ENCODE measurements at regions not wholly inside any gene's neighbourhood (a gene's known extent, or its start where the extent isn't known, plus 50 kb on each side); places are given as distances from the start of the nearest gene placed in this dataset.

DNA sequence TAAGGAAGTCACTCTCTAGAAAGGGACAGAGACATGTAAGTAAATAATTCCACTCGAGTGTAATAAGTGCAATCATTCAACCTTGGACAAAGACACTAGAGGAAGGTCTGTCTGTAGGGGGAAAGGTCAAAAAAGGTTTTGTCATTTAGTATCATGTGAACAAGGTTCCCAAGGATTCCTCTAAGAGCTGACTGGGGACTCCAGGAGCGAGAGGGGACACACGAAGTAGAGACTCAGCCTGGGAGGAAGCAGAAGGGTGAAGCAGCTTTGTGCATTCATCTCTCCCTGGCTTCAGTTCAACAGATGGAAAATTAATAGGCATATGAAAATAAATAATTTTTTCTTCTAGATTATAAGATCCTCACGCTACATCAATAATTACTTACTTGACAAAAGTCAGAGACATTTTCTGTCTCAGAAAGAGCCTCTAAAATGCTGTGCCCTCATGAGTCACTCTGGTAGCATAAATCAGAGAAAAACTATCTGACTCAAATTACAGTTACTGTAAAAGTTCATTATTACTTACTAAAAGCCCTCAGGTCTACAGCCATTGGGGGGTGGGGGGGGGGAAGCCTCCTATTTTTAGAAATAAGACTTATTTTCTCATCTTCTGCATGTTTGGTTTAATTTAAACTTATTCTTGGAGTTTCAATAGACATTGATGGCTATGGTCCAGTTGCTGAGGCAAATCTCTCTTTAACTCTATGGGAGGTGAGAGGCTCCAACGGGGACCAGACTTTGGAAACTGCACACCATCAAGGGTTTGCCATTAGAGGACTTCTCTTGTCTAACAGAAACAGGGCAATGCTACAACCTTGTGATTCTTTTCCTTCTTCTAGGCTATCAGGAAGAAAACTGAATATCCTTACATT, 275.1 kb upstream of the KLF14 start:
- ChIA-PET POLR2A (interaction anchor here (0.7 to 1.4 kb wide), 2 partner anchors 17 to 20 kb away, joined by 3 read pairs; no protein-coding TSS in a partner anchor), CTCF (interaction anchor here (0.9 to 4.2 kb wide), 5 partner anchors 14 to 113 kb away, joined by 3 to 48 read pairs (median 16); no protein-coding TSS in a partner anchor)
- Histone ChIP-seq H3K4me1 (ENCODE audit: control extremely low read depth in 1 of 4, control insufficient read depth in 4 of 4, insufficient read depth in 4 of 4, low read length in 3 of 4) (peaks cover 20 to 75% (median 65%) of the 10 kb centered on the region in 4 experiments), H3K36me3 (ENCODE audit: control insufficient read depth in 4 of 4, insufficient read depth in 4 of 4, low read length in 3 of 4) (no peaks in the 10 kb centered on the region), H3K27me3 (replicated peaks in 2 of 5; ENCODE audit: control insufficient read depth in 4 of 5, insufficient read depth in 5 of 5, low read length in 4 of 5) (no peaks in the 10 kb centered on the region), H3K27ac (ENCODE audit: insufficient read depth in 1 of 2, low read depth in 1 of 2, low read length in 2 of 2, poor library complexity in 1 of 2, severe bottlenecking in 2 of 2) (no peak overlapping the region), H3K4me3 (ENCODE audit: control insufficient read depth in 1 of 7, extremely low read depth in 1 of 7, insufficient read depth in 4 of 7, low read depth in 2 of 7, low read length in 6 of 7) (peak overlapping the region in 2 of 7 experiments; percentile 13 to 46), H3K9me3 (ENCODE audit: control extremely low read depth in 1 of 5, control insufficient read depth in 4 of 5, insufficient read depth in 2 of 5, low read depth in 1 of 5, low read length in 4 of 5) (no peaks in the 10 kb centered on the region)
- DNase-seq, result peak in 1 of 3 donors; percentile 54
- 52% methylated on average over 2 of the region's 5 CpGs for WGBS (ENCODE audit: insufficient coverage)

DNA sequence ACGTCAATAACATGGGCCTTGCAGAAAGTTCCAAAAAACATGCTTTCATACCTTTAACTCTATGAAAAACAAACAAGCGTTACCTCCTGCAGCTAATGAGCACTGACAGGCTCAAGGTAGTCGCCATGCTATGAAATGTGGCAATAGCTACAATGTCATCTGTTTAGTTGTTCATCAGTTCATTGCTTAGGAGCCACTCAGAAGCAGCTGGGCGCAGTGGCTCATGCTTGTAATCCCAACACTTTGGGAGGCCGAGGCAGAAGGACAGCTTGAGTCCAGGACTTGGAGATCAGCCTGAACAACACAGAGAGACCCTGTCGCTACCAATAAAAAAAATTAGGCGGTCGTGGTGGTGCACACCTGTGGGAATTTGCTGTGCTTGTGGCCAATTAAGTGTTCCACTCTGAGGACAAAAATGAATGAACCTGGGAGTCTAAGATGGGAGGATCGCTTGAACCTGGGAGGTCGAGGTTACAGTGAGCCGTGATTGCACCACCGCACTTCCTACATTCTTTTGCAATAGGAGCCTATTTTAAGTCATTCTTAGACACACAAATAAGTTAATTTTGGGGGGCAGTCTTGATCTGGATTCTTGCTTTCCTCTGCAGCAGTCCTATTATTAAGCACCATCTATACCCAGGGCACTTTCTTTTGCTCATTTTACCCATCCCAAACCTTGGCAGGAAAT, 276.2 kb upstream of the KLF14 start:
- Histone ChIP-seq H3K4me1 (ENCODE audit: control extremely low read depth in 1 of 4, control insufficient read depth in 4 of 4, insufficient read depth in 4 of 4, low read length in 3 of 4) (peaks cover 20 to 74% (median 63%) of the 10 kb centered on the region in 4 experiments), H3K27me3 (replicated peaks in 2 of 5; ENCODE audit: control insufficient read depth in 4 of 5, insufficient read depth in 5 of 5, low read length in 4 of 5) (no peaks in the 10 kb centered on the region), H3K4me3 (ENCODE audit: control insufficient read depth in 1 of 7, extremely low read depth in 1 of 7, insufficient read depth in 4 of 7, low read depth in 2 of 7, low read length in 6 of 7) (no peak overlapping the region), H3K27ac (ENCODE audit: insufficient read depth in 1 of 2, low read depth in 1 of 2, low read length in 2 of 2, poor library complexity in 1 of 2, severe bottlenecking in 2 of 2) (no peak overlapping the region), H3K36me3 (ENCODE audit: control insufficient read depth in 4 of 4, insufficient read depth in 4 of 4, low read length in 3 of 4) (no peaks in the 10 kb centered on the region), H3K9me3 (ENCODE audit: control extremely low read depth in 1 of 5, control insufficient read depth in 4 of 5, insufficient read depth in 2 of 5, low read depth in 1 of 5, low read length in 4 of 5) (no peaks in the 10 kb centered on the region)
- ChIA-PET POLR2A (interaction anchor here (1.4 kb wide), 1 partner anchor 19 kb away, joined by 3 read pairs; no protein-coding TSS in a partner anchor), CTCF (interaction anchor here (0.8 to 4.2 kb wide), 5 partner anchors 9 to 114 kb away, joined by 3 to 48 read pairs (median 5); no protein-coding TSS in a partner anchor)
- WGBS (ENCODE audit: insufficient coverage), result 97% methylated on average over 6 of the region's 12 CpGs
- no peak for DNase-seq

DNA sequence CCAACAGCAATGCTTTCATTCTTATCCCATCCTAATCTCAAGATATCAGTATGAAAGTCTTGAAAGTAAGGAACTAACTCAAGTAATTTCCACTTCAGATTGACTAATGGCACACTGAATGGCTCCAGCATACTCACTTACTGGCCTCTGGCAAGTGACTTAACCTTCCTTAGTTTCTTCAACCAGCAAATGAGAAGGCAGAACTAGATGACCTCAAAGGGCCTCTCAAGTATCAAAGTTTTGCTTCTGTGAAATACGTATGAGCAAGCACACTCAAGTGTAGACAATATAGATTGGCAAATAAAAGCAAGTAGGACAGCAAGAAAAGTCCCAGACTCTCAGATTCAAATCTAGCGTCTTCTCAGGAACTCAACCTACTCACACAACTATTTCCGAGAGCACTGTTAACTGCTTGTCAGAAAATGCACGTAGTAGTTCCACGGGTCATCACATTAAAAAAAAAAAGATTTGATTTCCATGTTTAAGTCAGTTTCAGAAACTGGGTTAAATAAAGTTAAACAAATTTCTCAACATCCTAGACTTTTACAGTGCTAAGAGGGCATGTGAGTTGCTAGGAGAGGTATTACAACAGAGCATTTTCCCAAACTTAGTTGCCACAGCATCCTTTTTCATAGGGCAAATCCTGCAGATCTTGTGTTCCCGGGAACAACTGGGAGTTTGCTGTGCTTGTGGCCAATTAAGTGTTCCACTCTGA, 276.9 kb upstream of the KLF14 start:
- ChIA-PET CTCF (interaction anchor here (0.8 to 4.2 kb wide), 5 partner anchors 10 to 115 kb away, joined by 3 to 48 read pairs (median 5); no protein-coding TSS in a partner anchor), POLR2A (interaction anchor here (1.4 kb wide), 1 partner anchor 18 kb away, joined by 3 read pairs; no protein-coding TSS in a partner anchor)
- WGBS (ENCODE audit: insufficient coverage), result 33% methylated on average over 1 of the region's 6 CpGs
- Histone ChIP-seq H3K27ac (ENCODE audit: insufficient read depth in 1 of 2, low read depth in 1 of 2, low read length in 2 of 2, poor library complexity in 1 of 2, severe bottlenecking in 2 of 2) (no peak overlapping the region), H3K36me3 (ENCODE audit: control insufficient read depth in 4 of 4, insufficient read depth in 4 of 4, low read length in 3 of 4) (no peaks in the 10 kb centered on the region), H3K9me3 (ENCODE audit: control extremely low read depth in 1 of 5, control insufficient read depth in 4 of 5, insufficient read depth in 2 of 5, low read depth in 1 of 5, low read length in 4 of 5) (no peaks in the 10 kb centered on the region), H3K4me1 (ENCODE audit: control extremely low read depth in 1 of 4, control insufficient read depth in 4 of 4, insufficient read depth in 4 of 4, low read length in 3 of 4) (peaks cover 20 to 74% (median 63%) of the 10 kb centered on the region in 4 experiments), H3K4me3 (ENCODE audit: control insufficient read depth in 1 of 7, extremely low read depth in 1 of 7, insufficient read depth in 4 of 7, low read depth in 2 of 7, low read length in 6 of 7) (peak overlapping the region in 5 of 7 experiments; percentile 1 to 62 (median 50)), H3K27me3 (replicated peaks in 2 of 5; ENCODE audit: control insufficient read depth in 4 of 5, insufficient read depth in 5 of 5, low read length in 4 of 5) (no peaks in the 10 kb centered on the region)
- DNase-seq, result peak in 1 of 3 donors; percentile 61

DNA sequence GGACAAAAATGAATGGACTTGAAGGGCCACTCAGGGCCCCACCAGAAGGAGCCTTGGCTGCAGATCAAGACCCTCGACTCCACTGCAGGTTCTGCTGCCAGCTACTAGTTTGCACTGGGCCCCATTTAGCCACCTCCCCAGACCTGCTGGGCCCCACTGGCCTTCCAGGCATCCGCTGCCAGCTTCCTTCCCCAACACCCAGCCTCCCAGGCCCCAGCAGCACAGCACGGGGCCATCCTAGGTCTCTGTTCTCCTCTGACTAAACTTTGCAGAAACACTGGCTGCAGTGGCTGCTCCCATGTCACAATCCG, 277.4 kb upstream of the KLF14 start:
- Histone ChIP-seq H3K4me3 (ENCODE audit: control insufficient read depth in 1 of 7, extremely low read depth in 1 of 7, insufficient read depth in 4 of 7, low read depth in 2 of 7, low read length in 6 of 7) (peak overlapping the region in 6 of 7 experiments; percentile 1 to 62 (median 50)), H3K9me3 (ENCODE audit: control extremely low read depth in 1 of 5, control insufficient read depth in 4 of 5, insufficient read depth in 2 of 5, low read depth in 1 of 5, low read length in 4 of 5) (no peaks in the 10 kb centered on the region), H3K36me3 (ENCODE audit: control insufficient read depth in 4 of 4, insufficient read depth in 4 of 4, low read length in 3 of 4) (no peaks in the 10 kb centered on the region), H3K27me3 (replicated peaks in 2 of 5; ENCODE audit: control insufficient read depth in 4 of 5, insufficient read depth in 5 of 5, low read length in 4 of 5) (no peaks in the 10 kb centered on the region), H3K4me1 (ENCODE audit: control extremely low read depth in 1 of 4, control insufficient read depth in 4 of 4, insufficient read depth in 4 of 4, low read length in 3 of 4) (peaks cover 20 to 72% (median 63%) of the 10 kb centered on the region in 4 experiments), H3K27ac (ENCODE audit: insufficient read depth in 1 of 2, low read depth in 1 of 2, low read length in 2 of 2, poor library complexity in 1 of 2, severe bottlenecking in 2 of 2) (peak overlapping the region; percentile 17 to 23)
- CTCF ChIA-PET, result interaction anchor here (0.7 to 4.0 kb wide), 4 partner anchors 11 to 115 kb away, joined by 3 to 22 read pairs (median 4); no protein-coding TSS in a partner anchor
- peak in 2 of 3 donors; percentile 58 to 67 for DNase-seq
- WGBS (ENCODE audit: insufficient coverage), result 0% methylated on average over 3 of the region's 4 CpGs
- POLR2A ChIA-PET, result interaction anchor here (0.6 kb wide), 1 partner anchor 1416 kb away, joined by 3 read pairs; no protein-coding TSS in a partner anchor

DNA sequence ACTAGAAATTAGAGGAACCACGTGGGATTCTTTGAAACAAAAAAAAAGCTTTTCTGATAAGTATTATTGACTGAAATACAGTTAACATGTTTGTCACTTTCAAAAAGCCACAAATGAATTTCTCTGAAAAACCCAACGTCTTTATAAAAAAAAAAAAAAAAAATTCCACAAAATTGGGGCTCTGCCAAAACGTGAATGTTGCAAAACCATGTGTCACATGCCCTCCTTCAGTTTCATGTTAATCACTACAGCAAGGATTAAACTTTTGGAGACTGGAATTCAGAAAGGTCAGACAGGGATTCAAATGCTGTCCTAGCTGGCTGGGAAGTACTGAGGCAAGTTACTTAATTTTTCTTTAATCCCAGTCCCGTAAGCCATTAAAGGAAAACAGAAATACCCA, 278.0 kb upstream of the KLF14 start:
- H3K4me3 ChIP-seq (ENCODE audit: control insufficient read depth in 1 of 7, extremely low read depth in 1 of 7, insufficient read depth in 4 of 7, low read depth in 2 of 7, low read length in 6 of 7), result peak overlapping the region in 2 of 7 experiments; percentile 50 to 62
- POLR2A ChIA-PET, result interaction anchor here (0.6 to 0.7 kb wide), 4 partner anchors 30 to 1417 kb away, joined by 3 read pairs; no protein-coding TSS in a partner anchor
- no peaks in the 10 kb centered on the region for H3K9me3 ChIP-seq (ENCODE audit: control extremely low read depth in 1 of 5, control insufficient read depth in 4 of 5, insufficient read depth in 2 of 5, low read depth in 1 of 5, low read length in 4 of 5)
- CTCF ChIA-PET, result interaction anchor here (0.7 to 4.0 kb wide), 10 partner anchors 11 to 115 kb away, joined by 3 to 22 read pairs (median 4); no protein-coding TSS in a partner anchor
- peak; percentile 73 to 93 (median 89) for DNase-seq
- peaks cover 20 to 68% (median 60%) of the 10 kb centered on the region in 4 experiments for H3K4me1 ChIP-seq (ENCODE audit: control extremely low read depth in 1 of 4, control insufficient read depth in 4 of 4, insufficient read depth in 4 of 4, low read length in 3 of 4)
- no peaks in the 10 kb centered on the region for H3K27me3 ChIP-seq (replicated peaks in 2 of 5; ENCODE audit: control insufficient read depth in 4 of 5, insufficient read depth in 5 of 5, low read length in 4 of 5)
- no peaks in the 10 kb centered on the region for H3K36me3 ChIP-seq (ENCODE audit: control insufficient read depth in 4 of 4, insufficient read depth in 4 of 4, low read length in 3 of 4)
- WGBS (ENCODE audit: insufficient coverage), result 0% methylated on average over 1 of the region's 4 CpGs
- H3K27ac ChIP-seq (ENCODE audit: insufficient read depth in 1 of 2, low read depth in 1 of 2, low read length in 2 of 2, poor library complexity in 1 of 2, severe bottlenecking in 2 of 2), result peak overlapping the region; percentile 23 to 30

DNA sequence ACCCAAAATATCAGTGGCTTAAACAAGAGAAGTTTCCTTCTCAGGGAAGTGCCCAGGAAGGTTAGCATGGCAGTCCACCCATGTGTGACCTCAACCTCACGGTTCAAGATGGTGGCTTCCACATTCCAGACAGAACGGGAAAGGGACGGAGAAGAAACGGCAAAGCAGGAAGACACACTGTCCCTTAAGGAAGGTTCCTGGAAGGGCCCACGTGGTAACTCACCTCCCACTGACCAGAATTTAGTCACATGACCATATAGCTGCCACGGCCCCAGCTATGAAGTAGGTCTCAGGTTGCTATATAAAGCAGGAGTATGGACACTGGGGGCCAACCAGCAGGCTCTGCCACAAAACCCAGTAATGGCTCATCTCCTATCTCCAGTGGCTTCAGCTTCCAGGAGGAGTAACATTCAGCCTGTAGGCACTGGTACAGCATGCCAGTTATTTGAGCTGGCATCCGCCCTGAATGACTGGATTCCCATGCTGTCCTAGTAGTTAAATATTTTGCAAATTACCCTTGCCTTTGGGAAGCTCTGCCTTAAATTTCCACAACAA, 278.5 kb upstream of the KLF14 start:
- POLR2A ChIA-PET, result interaction anchor here (0.6 kb wide), 1 partner anchor 77 kb away, joined by 3 read pairs; no protein-coding TSS in a partner anchor
- WGBS (ENCODE audit: insufficient coverage), result 86% methylated on average over 7 of the region's 7 CpGs
- H3K9me3 ChIP-seq (ENCODE audit: control extremely low read depth in 1 of 5, control insufficient read depth in 4 of 5, insufficient read depth in 2 of 5, low read depth in 1 of 5, low read length in 4 of 5), result no peaks in the 10 kb centered on the region

More for the DNA sequence above, 278.5 kb upstream of the KLF14 start:
- peaks cover 20 to 62% (median 55%) of the 10 kb centered on the region in 4 experiments for H3K4me1 ChIP-seq (ENCODE audit: control extremely low read depth in 1 of 4, control insufficient read depth in 4 of 4, insufficient read depth in 4 of 4, low read length in 3 of 4)
- CTCF ChIA-PET, result interaction anchor here (0.8 to 4.0 kb wide), 7 partner anchors 14 to 116 kb away, joined by 3 to 22 read pairs (median 4); no protein-coding TSS in a partner anchor
- no peaks in the 10 kb centered on the region for H3K36me3 ChIP-seq (ENCODE audit: control insufficient read depth in 4 of 4, insufficient read depth in 4 of 4, low read length in 3 of 4)
- peak overlapping the region in 1 of 2 experiments; percentile 30 for H3K27ac ChIP-seq (ENCODE audit: insufficient read depth in 1 of 2, low read depth in 1 of 2, low read length in 2 of 2, poor library complexity in 1 of 2, severe bottlenecking in 2 of 2)
- peak overlapping the region in 2 of 7 experiments; percentile 10 to 31 for H3K4me3 ChIP-seq (ENCODE audit: control insufficient read depth in 1 of 7, extremely low read depth in 1 of 7, insufficient read depth in 4 of 7, low read depth in 2 of 7, low read length in 6 of 7)
- DNase-seq, result no peak
- H3K27me3 ChIP-seq (replicated peaks in 2 of 5; ENCODE audit: control insufficient read depth in 4 of 5, insufficient read depth in 5 of 5, low read length in 4 of 5), result no peaks in the 10 kb centered on the region
